ENCODE measurements at regions not wholly inside any gene's neighbourhood (a gene's known extent, or its start where the extent isn't known, plus 50 kb on each side); places are given as distances from the start of the nearest gene placed in this dataset.
A peak's percentile ranks its signal among the peaks of the same experiment; 100 is the strongest.

DNA sequence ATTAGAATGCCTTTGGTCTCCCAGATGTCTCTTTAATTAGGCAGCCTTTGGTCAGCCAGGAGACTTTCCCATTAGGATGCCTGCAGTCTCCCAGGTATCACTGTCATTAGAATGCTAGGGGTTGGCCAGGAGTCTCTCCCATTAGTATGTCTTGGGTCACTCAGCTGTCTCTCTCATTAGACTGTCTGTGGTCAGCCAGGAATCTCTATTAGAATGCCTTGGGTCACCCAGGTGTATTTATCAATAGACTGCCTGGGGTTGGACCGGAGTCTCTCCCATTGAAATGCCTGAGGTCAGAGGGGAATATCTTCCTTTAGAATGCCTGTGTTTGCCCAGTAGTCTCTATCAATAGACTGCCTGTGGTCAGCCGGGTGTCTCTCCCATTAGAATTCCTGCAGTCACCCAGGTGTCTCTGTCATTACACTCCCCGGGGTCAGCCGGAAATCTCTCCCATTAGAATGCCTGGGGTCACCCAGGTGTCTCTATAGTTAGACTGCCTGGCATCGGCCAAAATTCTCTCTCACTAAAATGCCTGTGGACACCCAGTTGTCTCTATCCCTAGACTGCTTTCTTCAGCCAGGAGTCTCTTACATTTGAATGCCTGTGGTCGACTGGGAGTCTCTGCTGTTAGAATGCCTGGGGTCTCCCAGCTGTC is 1460.3 kb downstream of the UQCRFS1 start:
- Histone ChIP-seq H3K27ac (no peak overlapping the region), H3K27me3 (no peaks in the 10 kb centered on the region), H3K36me3 (no peaks in the 10 kb centered on the region), H3K4me3 (no peak overlapping the region), H3K9me3 (no peaks in the 10 kb centered on the region), H3K4me1 (no peaks in the 10 kb centered on the region)
- DNase-seq (ENCODE audit: low spot score in 2 of 2) = no peak
- TF ChIP-seq, protein P1, sequence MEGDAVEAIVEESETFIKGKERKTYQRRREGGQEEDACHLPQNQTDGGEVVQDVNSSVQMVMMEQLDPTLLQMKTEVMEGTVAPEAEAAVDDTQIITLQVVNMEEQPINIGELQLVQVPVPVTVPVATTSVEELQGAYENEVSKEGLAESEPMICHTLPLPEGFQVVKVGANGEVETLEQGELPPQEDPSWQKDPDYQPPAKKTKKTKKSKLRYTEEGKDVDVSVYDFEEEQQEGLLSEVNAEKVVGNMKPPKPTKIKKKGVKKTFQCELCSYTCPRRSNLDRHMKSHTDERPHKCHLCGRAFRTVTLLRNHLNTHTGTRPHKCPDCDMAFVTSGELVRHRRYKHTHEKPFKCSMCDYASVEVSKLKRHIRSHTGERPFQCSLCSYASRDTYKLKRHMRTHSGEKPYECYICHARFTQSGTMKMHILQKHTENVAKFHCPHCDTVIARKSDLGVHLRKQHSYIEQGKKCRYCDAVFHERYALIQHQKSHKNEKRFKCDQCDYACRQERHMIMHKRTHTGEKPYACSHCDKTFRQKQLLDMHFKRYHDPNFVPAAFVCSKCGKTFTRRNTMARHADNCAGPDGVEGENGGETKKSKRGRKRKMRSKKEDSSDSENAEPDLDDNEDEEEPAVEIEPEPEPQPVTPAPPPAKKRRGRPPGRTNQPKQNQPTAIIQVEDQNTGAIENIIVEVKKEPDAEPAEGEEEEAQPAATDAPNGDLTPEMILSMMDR (IDR thresholded peaks at IDR 0.05) = no peak
- TF ChIP-seq POLR2A (IDR thresholded peaks at IDR 0.05) = no peak
- no peak for TF ChIP-seq POLR2AphosphoS5 (IDR thresholded peaks at IDR 0.05)
- intact Hi-C loops (cut with DNase I; ENCODE audit: low total_unique reads) = no loop called here

- no peak for DNase-seq (ENCODE audit: low spot score in 2 of 2)
- Histone ChIP-seq H3K27ac (no peak overlapping the region), H3K36me3 (no peaks in the 10 kb centered on the region), H3K4me1 (no peaks in the 10 kb centered on the region), H3K4me3 (no peak overlapping the region), H3K27me3 (no peaks in the 10 kb centered on the region), H3K9me3 (no peaks in the 10 kb centered on the region)
- TF ChIP-seq POLR2A (IDR thresholded peaks at IDR 0.05) (no peak), POLR2AphosphoS5 (IDR thresholded peaks at IDR 0.05) (no peak)
- TF ChIP-seq, protein P1 (IDR thresholded peaks at IDR 0.05) = no peak
- intact Hi-C loops (cut with DNase I; ENCODE audit: low total_unique reads) = no loop called here
These were observed 1461.9 kb downstream of the UQCRFS1 start for GRCh38 chr19:27751044-27751391.

DNA sequence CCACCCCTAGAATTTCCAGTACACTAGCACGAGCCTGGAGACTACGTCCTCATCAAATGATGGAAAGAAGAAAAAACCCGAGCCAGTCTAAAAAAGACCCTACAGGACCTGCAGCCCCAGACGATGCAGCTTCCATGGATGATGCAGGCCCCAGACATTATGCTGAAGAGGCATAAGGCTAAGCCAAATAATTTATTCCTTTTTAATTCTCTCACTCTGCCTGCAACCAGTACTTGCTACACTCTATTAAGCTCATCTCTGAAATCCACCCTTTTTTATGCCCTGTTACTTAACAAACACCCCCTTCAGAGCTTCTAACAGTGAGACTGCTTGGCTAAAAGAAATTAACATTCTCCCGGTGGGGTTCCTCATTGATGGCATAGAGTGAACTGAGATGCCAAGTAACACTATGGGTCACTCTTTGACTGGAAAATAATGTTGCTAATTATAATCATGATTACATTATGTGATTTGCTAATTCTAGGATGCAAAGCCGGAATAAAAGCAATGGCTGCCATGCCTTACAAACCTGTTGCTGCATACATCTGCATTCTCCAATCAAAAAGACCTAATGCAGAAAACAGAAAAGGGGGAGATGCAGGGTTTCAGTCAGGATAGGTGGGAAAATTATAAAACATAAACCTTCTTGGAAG is 1462.4 kb downstream of the UQCRFS1 start:
- Histone ChIP-seq H3K4me1 (no peaks in the 10 kb centered on the region), H3K36me3 (no peaks in the 10 kb centered on the region), H3K4me3 (no peak overlapping the region), H3K27me3 (no peaks in the 10 kb centered on the region), H3K9me3 (no peaks in the 10 kb centered on the region), H3K27ac (no peak overlapping the region)
- TF ChIP-seq POLR2AphosphoS5 (IDR thresholded peaks at IDR 0.05) (no peak), POLR2A (IDR thresholded peaks at IDR 0.05) (no peak)
- TF ChIP-seq, protein P1 (IDR thresholded peaks at IDR 0.05) = no peak
- no peak for DNase-seq (ENCODE audit: low spot score in 2 of 2)
- intact Hi-C loops (cut with DNase I; ENCODE audit: low total_unique reads) = no loop called here

GRCh38 chr19:27748551-27749152 is 1464.3 kb downstream of the UQCRFS1 start:
- H3K4me1 ChIP-seq = no peaks in the 10 kb centered on the region
- H3K27me3 ChIP-seq = no peaks in the 10 kb centered on the region
- no peaks in the 10 kb centered on the region for H3K36me3 ChIP-seq
- intact Hi-C loops (cut with DNase I; ENCODE audit: low total_unique reads) = no loop called here
- H3K4me3 ChIP-seq = no peak overlapping the region
- H3K9me3 ChIP-seq = no peaks in the 10 kb centered on the region
- no peak for DNase-seq (ENCODE audit: low spot score in 2 of 2)
- TF ChIP-seq POLR2A (IDR thresholded peaks at IDR 0.05) (no peak), POLR2AphosphoS5 (IDR thresholded peaks at IDR 0.05) (no peak)
- TF ChIP-seq, protein P1 (IDR thresholded peaks at IDR 0.05) = no peak
- no peak overlapping the region for H3K27ac ChIP-seq

- H3K36me3 ChIP-seq = no peaks in the 10 kb centered on the region
- no peaks in the 10 kb centered on the region for H3K27me3 ChIP-seq
- no peaks in the 10 kb centered on the region for H3K4me1 ChIP-seq
- peak overlapping the region; percentile 8 to 45 (median 32) for H3K4me3 ChIP-seq
- peak; percentile 18 to 59 for DNase-seq (ENCODE audit: low spot score in 2 of 2)
- TF ChIP-seq, protein P1 (IDR thresholded peaks at IDR 0.05) = peak in 1 of 3 donors; percentile 23
- no peak for TF ChIP-seq POLR2AphosphoS5 (IDR thresholded peaks at IDR 0.05)
- intact Hi-C loops (cut with DNase I; ENCODE audit: low total_unique reads) = no loop called here
- H3K27ac ChIP-seq = no peak overlapping the region
- no peaks in the 10 kb centered on the region for H3K9me3 ChIP-seq
These were observed 1466.1 kb downstream of the UQCRFS1 start for GRCh38 chr19:27746691-27747380.
